ENCODE measurements at regions not wholly inside any gene's neighbourhood (a gene's known extent, or its start where the extent isn't known, plus 50 kb on each side); places are given as distances from the start of the nearest gene placed in this dataset.
"Not testable (repeated sequence)": the region's sequence is repeated elsewhere in the genome, so short reads cannot be mapped to it uniquely, and the experiment has no call there.

- no peak for DNase-seq
Observed at GRCh38 chr5:154652746-154653417, 102.3 kb upstream of the LARP1 start.

- not testable (repeated sequence) for DNase-seq
Observed at GRCh38 chr5:154651795-154652194, 103.4 kb upstream of the LARP1 start.

GRCh38 chr5:154648706-154649105 is 106.5 kb upstream of the LARP1 start:
- DNase-seq = no peak

GRCh38 chr5:154648229-154648628 is 106.9 kb upstream of the LARP1 start:
- DNase-seq = no peak

- no peak for DNase-seq
Observed at GRCh38 chr5:154647761-154648145, 107.4 kb upstream of the LARP1 start.

- peak; percentile 28 for DNase-seq
Observed at GRCh38 chr5:154647114-154647760, 107.9 kb upstream of the LARP1 start.

- DNase-seq = no peak
Observed at GRCh38 chr5:154646745-154647113, 108.4 kb upstream of the LARP1 start.

- no peak for DNase-seq
Observed at GRCh38 chr5:154644745-154645411, 110.3 kb upstream of the LARP1 start.

GRCh38 chr5:154642499-154643245 is 112.5 kb upstream of the LARP1 start:
- no peak for DNase-seq

GRCh38 chr5:154640213-154640831 is 114.9 kb upstream of the LARP1 start:
- DNase-seq = not testable (repeated sequence)

GRCh38 chr5:154636786-154637185 is 118.4 kb upstream of the LARP1 start:
- DNase-seq = not testable (repeated sequence)

- not testable (repeated sequence) for DNase-seq
Observed at GRCh38 chr5:154636271-154636670, 118.9 kb upstream of the LARP1 start.

- DNase-seq = not testable (repeated sequence)
Observed at GRCh38 chr5:154633744-154634143, 121.4 kb upstream of the LARP1 start.

GRCh38 chr5:154631141-154631540 is 124.0 kb upstream of the LARP1 start:
- DNase-seq = no peak

GRCh38 chr5:154630410-154630809 is 124.8 kb upstream of the LARP1 start:
- no peak for DNase-seq

- DNase-seq = no peak
Observed at GRCh38 chr5:154628685-154629084, 126.5 kb upstream of the LARP1 start.

- DNase-seq = no peak
Observed at GRCh38 chr5:154627698-154628678, 127.2 kb upstream of the LARP1 start.

GRCh38 chr5:154626876-154627557 is 128.2 kb upstream of the LARP1 start:
- no peak for DNase-seq

GRCh38 chr5:154625031-154625430 is 130.1 kb upstream of the LARP1 start:
- no peak for DNase-seq

GRCh38 chr5:154624341-154624740 is 130.8 kb upstream of the LARP1 start:
- DNase-seq = no peak

GRCh38 chr5:154620411-154620810 is 134.8 kb upstream of the LARP1 start:
- no peak for DNase-seq

All from activated CD4-positive, alpha-beta T cell treated with anti-CD3 and anti-CD28 coated beads for 48 hours (primary cell).